ENCODE measurements at regions not wholly inside any gene's neighbourhood (a gene's known extent, or its start where the extent isn't known, plus 50 kb on each side); places are given as distances from the start of the nearest gene placed in this dataset.

GRCh38 chr1:94674876-94675275, 133.3 kb upstream of the F3 start:
- FAIRE-seq (no peak), DNase-seq (no peak)
- no peak for TF ChIP-seq CTCF (IDR thresholded peaks at IDR 0.05; ENCODE audit: borderline replicate concordance, extremely low read depth, insufficient read depth)
- H3K9me3 ChIP-seq (ENCODE audit: control insufficient read depth in 2 of 3, insufficient read depth in 1 of 3, low read length in 3 of 3), result no peaks in the 10 kb centered on the region
- H3K36me3 ChIP-seq (ENCODE audit: control insufficient read depth in 2 of 3, insufficient read depth in 3 of 3, low read length in 3 of 3), result no peaks in the 10 kb centered on the region
- H3K9ac ChIP-seq (ENCODE audit: low read length in 3 of 3), result no peak overlapping the region
- H3K4me1 ChIP-seq (ENCODE audit: control insufficient read depth in 2 of 3, insufficient read depth in 2 of 3, low read depth in 1 of 3, low read length in 3 of 3), result no peaks in the 10 kb centered on the region
- no peak overlapping the region for H3K4me3 ChIP-seq (ENCODE audit: low read length in 3 of 3)
- no peak overlapping the region for H3K27ac ChIP-seq (ENCODE audit: low read depth in 2 of 2, low read length in 2 of 2)
- H3K27me3 ChIP-seq (ENCODE audit: control insufficient read depth, insufficient read depth, low read length), result no peaks in the 10 kb centered on the region
- intact Hi-C loops (cut with DNase I), result no loop called here

GRCh38 chr1:94672934-94673333, 131.4 kb upstream of the F3 start:
- no peaks in the 10 kb centered on the region for H3K9me3 ChIP-seq (ENCODE audit: control insufficient read depth in 2 of 3, insufficient read depth in 1 of 3, low read length in 3 of 3)
- no peaks in the 10 kb centered on the region for H3K27me3 ChIP-seq (ENCODE audit: control insufficient read depth, insufficient read depth, low read length)
- FAIRE-seq (no peak), DNase-seq (no peak)
- H3K36me3 ChIP-seq (ENCODE audit: control insufficient read depth in 2 of 3, insufficient read depth in 3 of 3, low read length in 3 of 3), result no peaks in the 10 kb centered on the region
- intact Hi-C loops (cut with DNase I), result no loop called here
- no peak overlapping the region for H3K27ac ChIP-seq (ENCODE audit: low read depth in 2 of 2, low read length in 2 of 2)
- H3K9ac ChIP-seq (ENCODE audit: low read length in 3 of 3), result no peak overlapping the region
- H3K4me3 ChIP-seq (ENCODE audit: low read length in 3 of 3), result no peak overlapping the region
- TF ChIP-seq CTCF (IDR thresholded peaks at IDR 0.05; ENCODE audit: borderline replicate concordance, extremely low read depth, insufficient read depth), result no peak
- no peaks in the 10 kb centered on the region for H3K4me1 ChIP-seq (ENCODE audit: control insufficient read depth in 2 of 3, insufficient read depth in 2 of 3, low read depth in 1 of 3, low read length in 3 of 3)

GRCh38 chr1:94672001-94672400, 130.4 kb upstream of the F3 start:
- H3K9me3 ChIP-seq (ENCODE audit: control insufficient read depth in 2 of 3, insufficient read depth in 1 of 3, low read length in 3 of 3), result no peaks in the 10 kb centered on the region
- DNase-seq (no peak), FAIRE-seq (no peak)
- no peak overlapping the region for H3K4me3 ChIP-seq (ENCODE audit: low read length in 3 of 3)
- TF ChIP-seq CTCF (IDR thresholded peaks at IDR 0.05; ENCODE audit: borderline replicate concordance, extremely low read depth, insufficient read depth), result no peak
- no peaks in the 10 kb centered on the region for H3K36me3 ChIP-seq (ENCODE audit: control insufficient read depth in 2 of 3, insufficient read depth in 3 of 3, low read length in 3 of 3)
- H3K27ac ChIP-seq (ENCODE audit: low read depth in 2 of 2, low read length in 2 of 2), result no peak overlapping the region
- H3K4me1 ChIP-seq (ENCODE audit: control insufficient read depth in 2 of 3, insufficient read depth in 2 of 3, low read depth in 1 of 3, low read length in 3 of 3), result no peaks in the 10 kb centered on the region
- no peaks in the 10 kb centered on the region for H3K27me3 ChIP-seq (ENCODE audit: control insufficient read depth, insufficient read depth, low read length)
- no peak overlapping the region for H3K9ac ChIP-seq (ENCODE audit: low read length in 3 of 3)
- intact Hi-C loops (cut with DNase I), result no loop called here

GRCh38 chr1:94670273-94670672, 128.7 kb upstream of the F3 start:
- H3K27ac ChIP-seq (ENCODE audit: low read depth in 2 of 2, low read length in 2 of 2), result no peak overlapping the region
- TF ChIP-seq CTCF (IDR thresholded peaks at IDR 0.05; ENCODE audit: borderline replicate concordance, extremely low read depth, insufficient read depth), result no peak
- no peak overlapping the region for H3K9ac ChIP-seq (ENCODE audit: low read length in 3 of 3)
- DNase-seq (no peak), FAIRE-seq (no peak)
- H3K4me1 ChIP-seq (ENCODE audit: control insufficient read depth in 2 of 3, insufficient read depth in 2 of 3, low read depth in 1 of 3, low read length in 3 of 3), result no peaks in the 10 kb centered on the region
- no peaks in the 10 kb centered on the region for H3K27me3 ChIP-seq (ENCODE audit: control insufficient read depth, insufficient read depth, low read length)
- no peaks in the 10 kb centered on the region for H3K9me3 ChIP-seq (ENCODE audit: control insufficient read depth in 2 of 3, insufficient read depth in 1 of 3, low read length in 3 of 3)
- no peak overlapping the region for H3K4me3 ChIP-seq (ENCODE audit: low read length in 3 of 3)
- intact Hi-C loops (cut with DNase I), result no loop called here
- H3K36me3 ChIP-seq (ENCODE audit: control insufficient read depth in 2 of 3, insufficient read depth in 3 of 3, low read length in 3 of 3), result no peaks in the 10 kb centered on the region

All from kidney (tissue), 13 donors.